NCI-H345 treated with DMSO at 0.1 percent for 48 hours (cell line): ENCODE measurements at regions not wholly inside any gene's neighbourhood (a gene's known extent, or its start where the extent isn't known, plus 50 kb on each side); places are given as distances from the start of the nearest gene placed in this dataset.

Experiments used
- DNase-seq: peaks from one replicate; lab custom pipeline; 2025; ENCODE audit not compliant: unreplicated experiment; lab: John Stamatoyannopoulos, UW

GRCh38 chr7:106196460-106197021 lies 84.4 kb upstream of the SYPL1 start:
- DNase-seq: no peak

GRCh38 chr7:106193661-106194060 lies 81.5 kb upstream of the SYPL1 start:
- DNase-seq: no peak

DNA sequence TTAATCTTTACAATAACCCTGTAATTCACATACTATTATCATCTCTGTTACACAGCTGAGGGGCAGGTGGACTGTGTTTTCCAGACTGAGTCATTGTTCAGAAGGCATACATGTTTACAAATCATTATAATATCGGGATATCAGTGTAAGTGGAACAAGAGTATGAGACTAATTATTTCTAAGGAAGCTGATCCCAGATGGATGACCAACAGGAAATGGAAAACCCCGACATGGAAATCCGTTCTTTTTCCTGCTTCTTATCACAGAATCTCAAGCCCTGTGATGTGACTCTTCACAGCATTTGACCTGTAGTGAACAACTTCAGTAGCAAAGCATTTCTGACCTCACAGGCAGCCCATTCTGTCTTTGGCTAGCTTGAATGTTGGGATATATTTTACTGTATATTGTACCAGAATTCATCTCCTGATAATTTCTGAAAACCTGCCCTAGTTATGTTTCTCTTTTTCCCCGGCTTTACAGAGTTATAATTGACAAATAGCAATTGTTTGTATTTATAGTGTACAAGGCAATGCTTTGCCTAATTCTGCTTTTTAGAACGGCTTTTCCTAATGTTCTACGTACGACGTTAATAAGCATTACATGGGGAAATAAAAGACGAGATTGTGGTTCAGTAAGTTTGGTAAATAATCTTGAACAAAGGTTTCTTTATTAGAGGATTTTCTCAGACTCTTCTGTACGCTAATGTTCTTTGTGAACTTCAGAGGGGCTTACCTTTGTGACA lies 78.6 kb upstream of the SYPL1 start:
- DNase-seq: no peak

GRCh38 chr7:106187613-106188350 lies 75.7 kb upstream of the SYPL1 start:
- no peak for DNase-seq

GRCh38 chr7:106185719-106186118 lies 73.6 kb upstream of the SYPL1 start:
- DNase-seq: no peak

GRCh38 chr7:106183952-106184351 lies 71.8 kb upstream of the SYPL1 start:
- DNase-seq: no peak

GRCh38 chr7:106182904-106183303 lies 70.8 kb upstream of the SYPL1 start:
- no peak for DNase-seq

DNA sequence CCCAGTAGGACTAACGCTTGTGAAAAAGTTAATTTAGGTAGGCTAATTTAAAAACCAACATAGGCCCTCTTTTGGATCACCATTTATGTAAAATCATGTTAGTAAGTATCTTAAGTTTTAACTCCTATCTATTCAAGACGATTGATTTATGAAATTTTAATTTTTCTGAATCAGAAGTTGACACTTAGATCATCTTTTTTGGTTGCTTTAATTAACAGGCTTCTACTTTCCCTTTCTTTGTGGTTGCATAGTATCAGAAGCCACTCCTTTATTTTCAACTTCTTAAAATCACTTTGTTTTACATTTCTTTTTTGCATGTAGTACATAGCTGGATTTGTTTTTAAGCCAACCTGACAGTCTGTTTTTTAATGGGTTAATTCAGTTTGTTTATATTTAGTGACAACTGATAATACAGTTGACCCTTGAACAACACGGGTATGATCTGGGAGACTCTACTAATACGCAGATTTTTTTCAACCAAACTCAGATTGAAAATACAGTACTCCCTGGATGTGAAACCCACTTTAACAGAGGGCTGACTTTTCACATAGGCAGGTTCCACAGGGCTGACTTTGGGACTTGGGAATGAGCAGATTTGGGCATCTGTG lies 69.7 kb upstream of the SYPL1 start:
- DNase-seq: no peak

DNA sequence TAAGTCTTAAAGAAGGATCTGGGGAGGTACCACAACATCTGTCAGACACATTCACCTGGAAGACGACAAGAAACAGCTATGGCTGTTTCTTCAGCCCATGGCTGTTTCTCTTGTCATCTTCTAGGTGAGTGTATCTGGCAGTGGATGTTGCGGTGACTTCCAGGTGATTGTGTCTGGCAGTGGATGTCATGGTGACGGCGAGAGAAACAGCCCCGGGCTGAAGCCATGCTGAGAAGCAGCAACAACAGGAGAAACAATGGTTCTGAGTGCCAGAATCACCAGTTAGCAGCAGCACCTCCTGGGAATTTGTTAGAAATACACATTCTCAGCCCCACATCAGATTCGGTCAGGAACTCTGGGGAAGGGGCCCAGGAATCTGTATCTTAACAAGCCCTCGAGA lies 68.6 kb upstream of the SYPL1 start:
- peak; percentile 61 for DNase-seq

DNA sequence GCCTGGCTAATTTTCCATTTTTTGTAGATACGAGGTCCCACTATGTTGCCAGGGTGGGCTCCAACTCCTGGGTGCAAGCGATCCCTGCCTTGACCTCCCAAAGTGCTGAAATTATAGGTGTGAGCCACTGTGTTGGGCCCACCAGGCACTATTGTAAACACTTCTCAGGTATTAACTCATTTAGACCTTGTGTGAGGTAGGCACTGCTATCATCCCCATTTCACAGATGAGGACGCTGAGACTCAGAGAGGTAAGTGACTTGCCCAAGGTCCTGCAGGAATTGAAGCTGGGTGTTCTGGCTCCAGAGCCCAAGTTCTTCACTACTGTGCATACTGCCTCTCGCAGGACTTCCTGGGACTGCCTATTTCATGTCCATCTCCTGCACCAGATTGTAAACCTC lies 67.1 kb upstream of the SYPL1 start:
- DNase-seq: no peak

GRCh38 chr7:106178593-106179134 lies 66.6 kb upstream of the SYPL1 start:
- DNase-seq: peak; percentile 18

GRCh38 chr7:106177738-106178592 lies 65.9 kb upstream of the SYPL1 start:
- DNase-seq: no peak

DNA sequence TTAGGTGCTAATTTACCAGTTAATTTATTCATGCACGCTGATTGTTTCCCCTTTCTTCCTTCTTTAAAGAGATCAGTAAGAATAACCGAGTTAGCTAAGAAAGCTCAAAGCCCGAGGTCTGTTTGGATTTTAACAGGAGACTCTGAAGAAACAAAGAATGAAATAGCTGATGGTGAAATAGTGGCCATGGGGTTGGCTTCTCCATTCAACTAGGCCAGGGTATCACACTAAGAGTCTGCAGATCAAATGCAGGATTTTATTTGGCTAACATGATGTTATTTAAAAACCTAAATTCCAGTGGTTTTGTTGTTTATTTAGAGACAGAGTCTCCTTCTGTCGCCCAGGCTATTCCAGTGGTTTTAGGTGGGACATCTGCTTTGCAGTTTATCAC lies 65.2 kb upstream of the SYPL1 start:
- no peak for DNase-seq

DNA sequence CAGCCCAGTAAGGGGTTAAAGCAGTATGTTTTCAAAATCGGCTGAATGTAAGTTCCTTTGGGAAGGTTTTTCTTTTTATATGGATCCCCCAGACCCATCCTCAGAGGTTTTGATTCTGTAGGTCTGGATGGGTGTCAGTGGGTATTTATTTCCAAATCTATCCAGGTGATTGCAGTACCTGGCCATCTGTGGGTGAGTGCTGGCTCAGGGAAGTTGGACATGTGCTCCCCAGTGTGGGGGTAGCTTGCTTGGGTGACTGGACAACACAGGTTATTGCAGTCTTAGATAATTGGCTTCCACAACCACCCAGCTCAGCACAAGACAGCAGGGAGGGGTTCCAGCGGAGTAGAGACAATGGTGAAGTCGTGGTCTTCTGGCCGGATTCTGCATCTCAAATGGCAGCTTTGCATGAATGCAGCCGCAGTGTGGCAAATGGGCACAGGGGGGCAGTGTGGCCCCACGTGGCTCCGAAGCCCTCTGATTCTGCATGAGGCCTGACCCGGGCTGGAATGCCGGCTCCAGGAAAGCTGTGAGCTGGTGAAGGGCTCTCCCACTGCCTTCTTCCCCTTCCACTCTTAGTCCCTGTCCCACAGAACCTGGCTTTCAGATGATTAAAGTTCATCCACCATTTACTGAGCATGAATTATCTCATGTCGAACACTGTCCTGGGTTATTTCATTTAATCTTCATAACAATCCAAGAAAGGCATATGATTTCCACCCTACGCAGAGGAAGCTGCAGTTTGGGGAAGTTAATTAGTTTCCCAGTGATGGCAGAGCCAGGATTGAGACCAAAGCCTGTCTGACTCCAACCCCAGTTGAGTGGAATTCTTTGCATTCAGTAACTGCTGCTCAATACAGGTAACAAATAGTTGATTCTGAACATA lies 64.5 kb upstream of the SYPL1 start:
- DNase-seq: peak; percentile 54

DNA sequence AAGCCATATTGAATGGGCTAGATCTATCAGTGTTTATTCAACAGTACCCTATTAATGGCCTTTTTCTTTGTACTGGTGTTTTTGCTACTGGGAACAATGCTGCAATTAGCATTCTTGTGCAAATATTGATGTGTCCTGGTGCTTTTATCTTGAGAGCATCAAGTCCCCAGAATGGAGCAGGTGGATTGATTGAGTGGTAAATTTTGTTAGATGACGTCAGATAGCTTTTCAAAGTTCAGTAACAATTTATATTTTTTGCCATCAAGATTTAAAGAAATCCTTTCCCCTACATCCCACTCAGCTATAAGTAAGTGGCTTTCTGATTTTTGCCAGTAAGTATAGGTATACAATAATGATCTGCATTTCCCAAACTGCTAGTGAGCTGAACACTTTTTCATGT lies 63.4 kb upstream of the SYPL1 start:
- no peak for DNase-seq

GRCh38 chr7:106170651-106171050 lies 58.5 kb upstream of the SYPL1 start:
- DNase-seq: no peak

DNA sequence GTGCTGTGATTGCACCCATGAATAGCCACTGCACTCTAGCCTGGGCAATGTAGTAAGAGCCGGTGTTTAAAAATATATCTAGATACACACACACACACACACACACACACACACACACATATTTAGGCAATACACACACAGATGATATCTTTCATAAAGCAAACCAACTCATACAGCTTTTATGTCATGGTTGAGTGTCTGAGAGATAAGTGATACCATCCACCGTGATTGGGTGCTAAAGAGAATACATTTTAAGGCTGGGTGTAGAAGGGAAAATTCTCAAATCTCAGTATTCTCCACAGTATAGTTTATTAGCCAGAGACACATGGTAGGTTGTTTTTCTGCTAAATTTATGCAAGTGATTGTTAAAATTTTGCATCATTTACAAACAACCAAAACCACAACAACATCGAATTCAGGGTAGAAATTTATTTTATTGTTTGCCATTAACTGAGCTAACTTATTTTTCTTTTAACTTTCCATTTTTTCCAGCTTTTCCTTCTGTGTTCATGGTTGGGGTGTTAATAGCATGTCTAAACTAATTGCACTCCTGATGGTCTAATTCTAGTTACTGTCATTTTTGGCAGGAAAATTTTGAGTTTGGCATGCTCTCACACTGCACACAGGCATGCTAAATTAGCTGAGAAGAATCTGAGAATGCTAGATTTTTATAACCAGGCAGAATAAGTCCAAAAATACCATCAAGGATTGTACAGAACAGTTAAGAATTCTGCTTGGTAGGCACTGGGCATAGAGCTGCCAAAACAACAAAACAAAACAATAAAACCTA lies 57.9 kb upstream of the SYPL1 start:
- no peak for DNase-seq

DNA sequence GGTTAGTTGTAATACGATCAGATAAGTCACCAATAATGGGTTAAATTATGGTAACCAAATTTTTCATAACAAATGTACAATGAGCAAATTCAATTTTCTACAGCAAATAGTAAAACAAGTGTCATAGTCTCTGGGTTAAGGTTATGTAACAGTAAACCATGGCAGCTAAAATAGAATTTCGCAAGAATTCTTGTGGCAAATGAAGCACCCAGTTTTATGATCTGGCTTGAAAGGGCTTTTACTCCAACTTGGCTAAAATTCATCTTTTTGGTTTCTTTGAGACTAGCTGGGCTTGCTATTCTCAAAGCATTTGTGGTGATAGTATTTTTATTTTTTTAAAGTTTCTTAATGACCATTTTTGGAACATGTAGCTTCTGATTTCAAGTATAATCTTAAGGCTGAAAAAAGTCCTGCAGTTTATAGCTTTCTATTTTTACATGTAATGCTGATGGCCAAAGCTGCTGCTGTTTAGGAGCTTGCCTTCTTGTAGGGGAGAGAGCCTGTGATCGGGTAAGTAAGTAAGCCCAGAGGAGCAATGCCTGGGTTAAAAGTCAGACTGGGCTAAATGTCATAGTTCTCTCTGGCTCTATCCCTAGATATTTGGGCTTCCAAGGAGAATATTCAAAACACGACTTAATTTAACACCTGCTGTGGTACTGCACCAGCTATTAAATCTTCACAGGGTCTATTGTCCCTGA lies 55.5 kb upstream of the SYPL1 start:
- no peak for DNase-seq
